ENCODE measurements at regions not wholly inside any gene's neighbourhood (a gene's known extent, or its start where the extent isn't known, plus 50 kb on each side); places are given as distances from the start of the nearest gene placed in this dataset.

DNA sequence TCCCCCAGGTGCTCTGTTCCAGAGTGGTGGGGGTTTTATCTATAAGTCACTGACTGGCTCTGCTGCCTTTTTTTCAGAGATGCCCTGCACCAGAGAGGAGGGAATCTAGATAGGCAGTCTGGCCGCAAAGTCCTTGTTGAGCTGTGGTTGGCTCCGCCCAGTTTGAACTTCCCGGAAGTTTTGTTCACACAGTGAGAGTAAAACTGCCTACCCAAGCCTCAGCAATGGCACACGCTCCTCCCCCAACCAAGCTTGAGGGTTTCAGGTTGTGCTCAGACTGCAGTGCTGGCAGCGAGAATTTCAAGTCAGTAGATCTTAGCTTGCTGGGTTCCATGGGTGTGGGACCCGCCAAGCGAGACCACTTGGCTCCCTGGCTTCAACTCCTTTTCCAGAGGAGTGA is 1428.6 kb downstream of the MAT2B start:
- DNase-seq (ENCODE audit: low spot score) (no peak), ATAC-seq (no peak)
- CTCF ChIA-PET: interaction anchor here (1.1 kb wide), 1 partner anchor 430 kb away, joined by 6 read pairs; no protein-coding TSS in a partner anchor
- POLR2A ChIA-PET: no interaction called here
- H3K4me1 Mint-ChIP-seq: peaks cover 8% of the 10 kb centered on the region
- no peak overlapping the region for H3K27ac Mint-ChIP-seq
- no peak for TF ChIP-seq IRF2 (CRISPR knock-in tag; IDR thresholded peaks at IDR 0.05; ENCODE audit: borderline replicate concordance, low read depth)
- no peak for TF ChIP-seq SOX15 (CRISPR knock-in tag; IDR thresholded peaks at IDR 0.05)
- TF ChIP-seq, protein P1, sequence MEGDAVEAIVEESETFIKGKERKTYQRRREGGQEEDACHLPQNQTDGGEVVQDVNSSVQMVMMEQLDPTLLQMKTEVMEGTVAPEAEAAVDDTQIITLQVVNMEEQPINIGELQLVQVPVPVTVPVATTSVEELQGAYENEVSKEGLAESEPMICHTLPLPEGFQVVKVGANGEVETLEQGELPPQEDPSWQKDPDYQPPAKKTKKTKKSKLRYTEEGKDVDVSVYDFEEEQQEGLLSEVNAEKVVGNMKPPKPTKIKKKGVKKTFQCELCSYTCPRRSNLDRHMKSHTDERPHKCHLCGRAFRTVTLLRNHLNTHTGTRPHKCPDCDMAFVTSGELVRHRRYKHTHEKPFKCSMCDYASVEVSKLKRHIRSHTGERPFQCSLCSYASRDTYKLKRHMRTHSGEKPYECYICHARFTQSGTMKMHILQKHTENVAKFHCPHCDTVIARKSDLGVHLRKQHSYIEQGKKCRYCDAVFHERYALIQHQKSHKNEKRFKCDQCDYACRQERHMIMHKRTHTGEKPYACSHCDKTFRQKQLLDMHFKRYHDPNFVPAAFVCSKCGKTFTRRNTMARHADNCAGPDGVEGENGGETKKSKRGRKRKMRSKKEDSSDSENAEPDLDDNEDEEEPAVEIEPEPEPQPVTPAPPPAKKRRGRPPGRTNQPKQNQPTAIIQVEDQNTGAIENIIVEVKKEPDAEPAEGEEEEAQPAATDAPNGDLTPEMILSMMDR (IDR thresholded peaks at IDR 0.05): no peak
- no peak for TF ChIP-seq HMGA2 (CRISPR knock-in tag; IDR thresholded peaks at IDR 0.05)
- no peak for TF ChIP-seq TEAD4 (CRISPR knock-in tag; IDR thresholded peaks at IDR 0.05)
- TF ChIP-seq, protein P2, sequence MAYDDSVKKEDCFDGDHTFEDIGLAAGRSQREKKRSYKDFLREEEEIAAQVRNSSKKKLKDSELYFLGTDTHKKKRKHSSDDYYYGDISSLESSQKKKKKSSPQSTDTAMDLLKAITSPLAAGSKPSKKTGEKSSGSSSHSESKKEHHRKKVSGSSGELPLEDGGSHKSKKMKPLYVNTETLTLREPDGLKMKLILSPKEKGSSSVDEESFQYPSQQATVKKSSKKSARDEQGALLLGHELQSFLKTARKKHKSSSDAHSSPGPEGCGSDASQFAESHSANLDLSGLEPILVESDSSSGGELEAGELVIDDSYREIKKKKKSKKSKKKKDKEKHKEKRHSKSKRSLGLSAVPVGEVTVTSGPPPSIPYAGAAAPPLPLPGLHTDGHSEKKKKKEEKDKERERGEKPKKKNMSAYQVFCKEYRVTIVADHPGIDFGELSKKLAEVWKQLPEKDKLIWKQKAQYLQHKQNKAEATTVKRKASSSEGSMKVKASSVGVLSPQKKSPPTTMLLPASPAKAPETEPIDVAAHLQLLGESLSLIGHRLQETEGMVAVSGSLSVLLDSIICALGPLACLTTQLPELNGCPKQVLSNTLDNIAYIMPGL (CRISPR knock-in tag; IDR thresholded peaks at IDR 0.05): no peak
- TF ChIP-seq, protein P3, sequence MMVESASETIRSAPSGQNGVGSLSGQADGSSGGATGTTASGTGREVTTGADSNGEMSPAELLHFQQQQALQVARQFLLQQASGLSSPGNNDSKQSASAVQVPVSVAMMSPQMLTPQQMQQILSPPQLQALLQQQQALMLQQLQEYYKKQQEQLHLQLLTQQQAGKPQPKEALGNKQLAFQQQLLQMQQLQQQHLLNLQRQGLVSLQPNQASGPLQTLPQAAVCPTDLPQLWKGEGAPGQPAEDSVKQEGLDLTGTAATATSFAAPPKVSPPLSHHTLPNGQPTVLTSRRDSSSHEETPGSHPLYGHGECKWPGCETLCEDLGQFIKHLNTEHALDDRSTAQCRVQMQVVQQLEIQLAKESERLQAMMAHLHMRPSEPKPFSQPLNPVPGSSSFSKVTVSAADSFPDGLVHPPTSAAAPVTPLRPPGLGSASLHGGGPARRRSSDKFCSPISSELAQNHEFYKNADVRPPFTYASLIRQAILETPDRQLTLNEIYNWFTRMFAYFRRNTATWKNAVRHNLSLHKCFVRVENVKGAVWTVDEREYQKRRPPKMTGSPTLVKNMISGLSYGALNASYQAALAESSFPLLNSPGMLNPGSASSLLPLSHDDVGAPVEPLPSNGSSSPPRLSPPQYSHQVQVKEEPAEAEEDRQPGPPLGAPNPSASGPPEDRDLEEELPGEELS (CRISPR knock-in tag; IDR thresholded peaks at IDR 0.05): no peak
- TF ChIP-seq, protein P4, sequence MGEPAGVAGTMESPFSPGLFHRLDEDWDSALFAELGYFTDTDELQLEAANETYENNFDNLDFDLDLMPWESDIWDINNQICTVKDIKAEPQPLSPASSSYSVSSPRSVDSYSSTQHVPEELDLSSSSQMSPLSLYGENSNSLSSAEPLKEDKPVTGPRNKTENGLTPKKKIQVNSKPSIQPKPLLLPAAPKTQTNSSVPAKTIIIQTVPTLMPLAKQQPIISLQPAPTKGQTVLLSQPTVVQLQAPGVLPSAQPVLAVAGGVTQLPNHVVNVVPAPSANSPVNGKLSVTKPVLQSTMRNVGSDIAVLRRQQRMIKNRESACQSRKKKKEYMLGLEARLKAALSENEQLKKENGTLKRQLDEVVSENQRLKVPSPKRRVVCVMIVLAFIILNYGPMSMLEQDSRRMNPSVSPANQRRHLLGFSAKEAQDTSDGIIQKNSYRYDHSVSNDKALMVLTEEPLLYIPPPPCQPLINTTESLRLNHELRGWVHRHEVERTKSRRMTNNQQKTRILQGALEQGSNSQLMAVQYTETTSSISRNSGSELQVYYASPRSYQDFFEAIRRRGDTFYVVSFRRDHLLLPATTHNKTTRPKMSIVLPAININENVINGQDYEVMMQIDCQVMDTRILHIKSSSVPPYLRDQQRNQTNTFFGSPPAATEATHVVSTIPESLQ (CRISPR knock-in tag; IDR thresholded peaks at IDR 0.05): no peak
- TF ChIP-seq KAT7 (CRISPR knock-in tag; IDR thresholded peaks at IDR 0.05; ENCODE audit: borderline replicate concordance): no peak
- TF ChIP-seq ZNF138 (CRISPR knock-in tag; conservative IDR thresholded peaks at IDR 0.05): no peak
- no peak for TF ChIP-seq FOXJ3 (CRISPR knock-in tag; IDR thresholded peaks at IDR 0.05; ENCODE audit: borderline replicate concordance)
- TF ChIP-seq, protein P5, sequence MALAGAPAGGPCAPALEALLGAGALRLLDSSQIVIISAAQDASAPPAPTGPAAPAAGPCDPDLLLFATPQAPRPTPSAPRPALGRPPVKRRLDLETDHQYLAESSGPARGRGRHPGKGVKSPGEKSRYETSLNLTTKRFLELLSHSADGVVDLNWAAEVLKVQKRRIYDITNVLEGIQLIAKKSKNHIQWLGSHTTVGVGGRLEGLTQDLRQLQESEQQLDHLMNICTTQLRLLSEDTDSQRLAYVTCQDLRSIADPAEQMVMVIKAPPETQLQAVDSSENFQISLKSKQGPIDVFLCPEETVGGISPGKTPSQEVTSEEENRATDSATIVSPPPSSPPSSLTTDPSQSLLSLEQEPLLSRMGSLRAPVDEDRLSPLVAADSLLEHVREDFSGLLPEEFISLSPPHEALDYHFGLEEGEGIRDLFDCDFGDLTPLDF (CRISPR knock-in tag; IDR thresholded peaks at IDR 0.05): no peak
- no peak for TF ChIP-seq NFATC4 (CRISPR knock-in tag; IDR thresholded peaks at IDR 0.05)
- TF ChIP-seq ZNF232 (CRISPR knock-in tag; IDR thresholded peaks at IDR 0.05): no peak
- H3K9me3 Mint-ChIP-seq: peaks cover 59% of the 10 kb centered on the region
- H3K4me3 Mint-ChIP-seq: no peak overlapping the region
- peaks cover 25% of the 10 kb centered on the region for H3K36me3 Mint-ChIP-seq
- no peaks in the 10 kb centered on the region; the same call in 1 of the 2 replicates for H3K27me3 Mint-ChIP-seq (ENCODE audit: low read depth)

DNA sequence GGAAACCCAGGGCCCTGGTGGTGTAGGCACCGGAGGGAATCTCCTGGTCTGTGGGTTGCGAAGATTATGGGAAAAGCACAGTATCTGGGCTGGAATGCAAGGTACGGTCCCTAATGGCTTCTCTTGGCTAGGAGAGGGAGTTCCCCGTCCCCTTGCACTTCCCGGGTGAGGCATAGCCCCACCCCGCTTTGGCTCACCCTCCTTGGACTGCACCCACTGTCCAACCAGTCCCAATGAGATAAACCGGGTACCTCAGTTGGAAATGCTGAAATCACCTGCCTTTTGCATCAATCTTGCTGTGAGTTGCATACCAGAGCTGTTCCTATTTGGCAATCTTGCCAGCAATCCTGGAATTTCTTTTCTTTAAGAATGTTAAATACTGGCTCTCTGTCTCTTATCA is 1429.1 kb downstream of the MAT2B start:
- Mint-ChIP-seq H3K36me3 (peaks cover 21% of the 10 kb centered on the region), H3K27ac (no peak overlapping the region), H3K27me3 (ENCODE audit: low read depth) (no peaks in the 10 kb centered on the region; the same call in 1 of the 2 replicates), H3K4me1 (peaks cover 8% of the 10 kb centered on the region), H3K4me3 (no peak overlapping the region), H3K9me3 (peaks cover 53% of the 10 kb centered on the region)
- peak; percentile 43 for ATAC-seq
- ChIA-PET CTCF (no interaction called here), POLR2A (no interaction called here)
- DNase-seq (ENCODE audit: low spot score): no peak
- TF ChIP-seq NR2C2 (CRISPR knock-in tag; IDR thresholded peaks at IDR 0.05) (no peak), MYBL2 (CRISPR knock-in tag; IDR thresholded peaks at IDR 0.05) (no peak)
- TF ChIP-seq, protein P1 (IDR thresholded peaks at IDR 0.05): no peak
